ENCODE measurements at regions not wholly inside any gene's neighbourhood (a gene's known extent, or its start where the extent isn't known, plus 50 kb on each side); places are given as distances from the start of the nearest gene placed in this dataset.

DNA sequence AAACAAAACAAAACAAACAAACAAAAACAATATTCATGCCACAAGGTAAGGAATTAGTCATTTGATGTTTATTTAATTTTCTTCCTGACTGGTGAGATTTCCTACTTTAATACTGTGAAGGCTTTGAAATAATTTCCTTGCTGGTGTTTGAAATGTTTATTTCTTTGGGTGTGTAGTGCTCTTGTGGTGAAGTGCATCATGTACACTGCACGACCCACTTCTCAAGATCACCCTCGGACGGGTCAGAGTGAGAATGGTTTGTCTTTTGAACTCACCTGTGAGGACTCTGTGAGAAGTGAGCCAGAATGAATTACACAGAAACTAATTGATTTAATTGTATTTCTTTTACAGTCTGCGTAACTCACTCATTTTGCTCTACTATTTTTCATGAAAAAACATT, 1211.5 kb downstream of the SORCS1 start:
- H3K4me3 ChIP-seq (ENCODE audit: extremely low read depth in 1 of 4, insufficient read depth in 2 of 4, low read depth in 3 of 4, low read length in 4 of 4) = no peak overlapping the region
- no peak overlapping the region for H4K91ac ChIP-seq (replicated peaks; ENCODE audit: insufficient read length, low read length)
- no peak overlapping the region for H3K9ac ChIP-seq (replicated peaks in 1 of 4; ENCODE audit: extremely low read depth in 1 of 4, low read depth in 3 of 4, low read length in 3 of 4)
- no peak overlapping the region for H2BK5ac ChIP-seq (ENCODE audit: low read depth, low read length)
- 94% methylated on average over 4 of the region's 4 CpGs; no CpG with 5 or more reads in 1 of the 2 experiments for WGBS, 2 experiments (ENCODE audit: extremely low coverage in 1 of 2, insufficient coverage in 1 of 2, insufficient read length in 1 of 2, insufficient replicate concordance in 2 of 2, low coverage in 1 of 2, low lambda C conversion rate in 2 of 2, missing lambda C conversion rate in 1 of 2)
- H2BK12ac ChIP-seq (ENCODE audit: low read depth, low read length) = no peak overlapping the region; the same call in 1 of the 2 replicates
- no peak overlapping the region for H3K14ac ChIP-seq (ENCODE audit: insufficient read length)
- H3K4me2 ChIP-seq (ENCODE audit: insufficient read depth in 1 of 2, low read depth in 2 of 2, low read length in 2 of 2) = no peak overlapping the region
- no peak for TF ChIP-seq CBX8 (IDR thresholded peaks at IDR 0.05; ENCODE audit: borderline replicate concordance, low read depth, low read length)
- no peak for TF ChIP-seq CTBP2 (IDR thresholded peaks at IDR 0.05; ENCODE audit: borderline replicate concordance, insufficient read depth, insufficient read length, low read length)
- no peaks in the 10 kb centered on the region for H3K79me2 ChIP-seq (ENCODE audit: control insufficient read depth in 1 of 2, insufficient read depth in 2 of 2, low read length in 2 of 2)
- H3K79me1 ChIP-seq (ENCODE audit: low read depth, low read length) = no peaks in the 10 kb centered on the region
- H3K27me3 ChIP-seq (replicated peaks in 1 of 4; ENCODE audit: control insufficient read depth in 3 of 4, extremely low read depth in 1 of 4, insufficient read depth in 3 of 4, low read length in 3 of 4) = peaks cover 0 to 1% (median 0%) of the 10 kb centered on the region in 4 experiments; a peak in 1 of 7 replicates
- H4K20me1 ChIP-seq (replicated peaks in 1 of 2; ENCODE audit: control insufficient read depth in 1 of 2, insufficient read depth in 2 of 2, low read length in 2 of 2) = no peaks in the 10 kb centered on the region
- peak overlapping the region; percentile 99; the same call in 1 of the 2 replicates for H2AFZ ChIP-seq (ENCODE audit: low read length)
- H2BK15ac ChIP-seq (ENCODE audit: low read length) = peak overlapping the region; percentile 48; the same call in 1 of the 2 replicates
- no peaks in the 10 kb centered on the region for H3K9me3 ChIP-seq (ENCODE audit: insufficient read depth in 2 of 2, low read depth in 1 of 2, low read length in 1 of 2)
- no peak for FAIRE-seq
- H2BK20ac ChIP-seq (ENCODE audit: low read length) = no peak overlapping the region
- no peaks in the 10 kb centered on the region for H3K23me2 ChIP-seq (ENCODE audit: low read depth, low read length)
- H3K18ac ChIP-seq (ENCODE audit: extremely low read depth, low read length) = no peak overlapping the region
- no peak for DNase-seq (ENCODE audit: low read depth in 1 of 2, low spot score in 2 of 2)
- ChIA-PET CTCF (ENCODE audit: partially characterized antibody) (interaction anchor here (0.6 to 5.6 kb wide), 6 partner anchors 11 to 349 kb away, joined by 3 to 63 read pairs (median 3); no protein-coding TSS in a partner anchor), POLR2A (ENCODE audit: partially characterized antibody) (no interaction called here)
- H3K36me3 ChIP-seq (ENCODE audit: control insufficient read depth in 2 of 4, insufficient read depth in 4 of 4, low read length in 3 of 4) = no peaks in the 10 kb centered on the region
- H3K27ac ChIP-seq (ENCODE audit: low read depth, low read length) = no peak overlapping the region
- H4K8ac ChIP-seq (ENCODE audit: extremely low read depth, insufficient read depth, low read length) = no peak overlapping the region
- H3K4ac ChIP-seq (replicated peaks; ENCODE audit: insufficient read length, low read depth, low read length) = no peak overlapping the region
- peaks cover 0 to 3% (median 1%) of the 10 kb centered on the region in 4 experiments; a peak in 2 of 7 replicates for H3K4me1 ChIP-seq (replicated peaks in 1 of 4; ENCODE audit: control insufficient read depth in 3 of 4, insufficient read depth in 4 of 4, low read length in 3 of 4)
- H2AK5ac ChIP-seq (ENCODE audit: low read depth, low read length) = no peak overlapping the region
- no peak overlapping the region for H3K56ac ChIP-seq (replicated peaks; ENCODE audit: insufficient read length, low read depth, low read length)
- H2BK120ac ChIP-seq (replicated peaks; ENCODE audit: low read depth, low read length) = no peak overlapping the region
- no peak overlapping the region for H4K5ac ChIP-seq (ENCODE audit: insufficient read length, low read depth, low read length)
- H3K23ac ChIP-seq (ENCODE audit: insufficient read length) = no peak overlapping the region
